ENCODE measurements at regions not wholly inside any gene's neighbourhood (a gene's known extent, or its start where the extent isn't known, plus 50 kb on each side); places are given as distances from the start of the nearest gene placed in this dataset.

GRCh38 chr6:105805501-105806023 is 280.6 kb upstream of the PRDM1 start:
- TF ChIP-seq, protein P1, sequence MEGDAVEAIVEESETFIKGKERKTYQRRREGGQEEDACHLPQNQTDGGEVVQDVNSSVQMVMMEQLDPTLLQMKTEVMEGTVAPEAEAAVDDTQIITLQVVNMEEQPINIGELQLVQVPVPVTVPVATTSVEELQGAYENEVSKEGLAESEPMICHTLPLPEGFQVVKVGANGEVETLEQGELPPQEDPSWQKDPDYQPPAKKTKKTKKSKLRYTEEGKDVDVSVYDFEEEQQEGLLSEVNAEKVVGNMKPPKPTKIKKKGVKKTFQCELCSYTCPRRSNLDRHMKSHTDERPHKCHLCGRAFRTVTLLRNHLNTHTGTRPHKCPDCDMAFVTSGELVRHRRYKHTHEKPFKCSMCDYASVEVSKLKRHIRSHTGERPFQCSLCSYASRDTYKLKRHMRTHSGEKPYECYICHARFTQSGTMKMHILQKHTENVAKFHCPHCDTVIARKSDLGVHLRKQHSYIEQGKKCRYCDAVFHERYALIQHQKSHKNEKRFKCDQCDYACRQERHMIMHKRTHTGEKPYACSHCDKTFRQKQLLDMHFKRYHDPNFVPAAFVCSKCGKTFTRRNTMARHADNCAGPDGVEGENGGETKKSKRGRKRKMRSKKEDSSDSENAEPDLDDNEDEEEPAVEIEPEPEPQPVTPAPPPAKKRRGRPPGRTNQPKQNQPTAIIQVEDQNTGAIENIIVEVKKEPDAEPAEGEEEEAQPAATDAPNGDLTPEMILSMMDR (IDR thresholded peaks at IDR 0.05; ENCODE audit: control insufficient read depth, insufficient read depth, low read depth, low read length, missing control alignments): no peak
- DNase-seq (ENCODE audit: low read depth): no peak
- no peak overlapping the region for H3K4me3 ChIP-seq (ENCODE audit: control insufficient read depth, low read depth, low read length)

DNA sequence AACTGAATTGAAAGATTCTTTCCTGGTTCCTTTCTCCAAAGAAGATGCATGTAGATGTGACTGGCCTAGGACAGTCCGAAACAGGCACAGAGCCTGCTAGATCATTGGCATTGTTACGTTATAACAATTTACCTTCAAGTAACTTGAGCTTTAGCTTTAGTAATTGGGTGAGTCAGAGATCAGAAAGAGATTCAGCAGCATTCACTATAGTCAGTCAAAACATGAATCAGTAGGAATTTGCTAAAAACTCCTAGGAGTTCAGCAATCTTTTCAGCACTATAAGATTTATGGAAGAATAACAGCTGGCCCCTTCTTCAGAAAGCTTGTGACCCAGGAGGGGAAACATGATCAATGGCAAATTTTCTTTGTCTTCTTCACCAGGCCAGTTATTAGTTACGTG is 281.7 kb upstream of the PRDM1 start:
- H3K4me3 ChIP-seq (ENCODE audit: control insufficient read depth, low read depth, low read length): no peak overlapping the region
- TF ChIP-seq, protein P1 (IDR thresholded peaks at IDR 0.05; ENCODE audit: control insufficient read depth, insufficient read depth, low read depth, low read length, missing control alignments): no peak
- DNase-seq (ENCODE audit: low read depth): no peak

DNA sequence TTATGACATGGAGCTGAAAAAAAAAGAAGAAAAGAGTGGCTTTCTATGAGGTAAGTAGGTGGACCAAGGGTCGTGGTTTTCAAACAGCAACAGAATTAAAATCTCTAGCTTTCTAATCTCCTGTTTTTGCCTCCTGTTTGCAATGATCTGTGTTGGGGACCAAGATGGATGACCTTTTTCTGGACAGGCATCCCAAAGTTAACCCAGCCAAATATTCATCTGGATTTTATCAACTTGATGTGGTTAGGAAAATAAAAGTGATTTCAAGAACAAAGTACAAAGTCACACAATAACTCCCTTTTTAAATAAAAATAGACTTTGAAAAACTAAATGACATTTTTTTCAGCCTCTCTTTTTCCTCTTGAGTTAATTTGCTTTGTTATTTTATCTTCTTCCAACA is 282.1 kb upstream of the PRDM1 start:
- no peak overlapping the region for H3K4me3 ChIP-seq (ENCODE audit: control insufficient read depth, low read depth, low read length)
- TF ChIP-seq, protein P1 (IDR thresholded peaks at IDR 0.05; ENCODE audit: control insufficient read depth, insufficient read depth, low read depth, low read length, missing control alignments): no peak
- DNase-seq (ENCODE audit: low read depth): no peak

GRCh38 chr6:105803442-105803841 is 282.7 kb upstream of the PRDM1 start:
- no peak overlapping the region for H3K4me3 ChIP-seq (ENCODE audit: control insufficient read depth, low read depth, low read length)
- TF ChIP-seq, protein P1 (IDR thresholded peaks at IDR 0.05; ENCODE audit: control insufficient read depth, insufficient read depth, low read depth, low read length, missing control alignments): no peak
- no peak for DNase-seq (ENCODE audit: low read depth)

GRCh38 chr6:105802703-105803102 is 283.4 kb upstream of the PRDM1 start:
- TF ChIP-seq, protein P1 (IDR thresholded peaks at IDR 0.05; ENCODE audit: control insufficient read depth, insufficient read depth, low read depth, low read length, missing control alignments): no peak
- H3K4me3 ChIP-seq (ENCODE audit: control insufficient read depth, low read depth, low read length): no peak overlapping the region
- DNase-seq (ENCODE audit: low read depth): no peak

- DNase-seq (ENCODE audit: low read depth): no peak
- TF ChIP-seq, protein P1 (IDR thresholded peaks at IDR 0.05; ENCODE audit: control insufficient read depth, insufficient read depth, low read depth, low read length, missing control alignments): no peak
- no peak overlapping the region for H3K4me3 ChIP-seq (ENCODE audit: control insufficient read depth, low read depth, low read length)
Observed at GRCh38 chr6:105800871-105801270, 285.3 kb upstream of the PRDM1 start.

DNA sequence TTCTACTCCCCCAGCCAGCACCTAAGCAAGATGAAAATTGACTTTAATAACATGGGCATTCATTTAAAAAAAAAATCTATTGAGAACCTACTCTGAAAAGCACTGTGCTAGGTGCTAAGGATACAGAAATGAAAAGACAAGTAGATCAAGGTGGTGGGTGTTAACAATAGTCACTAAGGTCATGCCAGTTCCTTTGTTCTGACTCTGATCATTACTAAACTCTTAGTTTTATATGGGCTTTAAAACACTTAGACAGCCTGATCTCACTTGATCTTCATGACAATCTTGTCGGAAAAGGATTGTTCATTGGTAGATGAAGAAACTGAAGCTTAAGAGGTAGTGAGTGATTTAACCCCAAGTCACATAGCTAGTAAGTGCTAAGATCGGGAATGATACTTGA is 285.7 kb upstream of the PRDM1 start:
- H3K4me3 ChIP-seq (ENCODE audit: control insufficient read depth, low read depth, low read length): no peak overlapping the region
- no peak for DNase-seq (ENCODE audit: low read depth)
- TF ChIP-seq, protein P1 (IDR thresholded peaks at IDR 0.05; ENCODE audit: control insufficient read depth, insufficient read depth, low read depth, low read length, missing control alignments): no peak

Measured in AG09309 (cell line).